ENCODE measurements at regions not wholly inside any gene's neighbourhood (a gene's known extent, or its start where the extent isn't known, plus 50 kb on each side); places are given as distances from the start of the nearest gene placed in this dataset.

DNA sequence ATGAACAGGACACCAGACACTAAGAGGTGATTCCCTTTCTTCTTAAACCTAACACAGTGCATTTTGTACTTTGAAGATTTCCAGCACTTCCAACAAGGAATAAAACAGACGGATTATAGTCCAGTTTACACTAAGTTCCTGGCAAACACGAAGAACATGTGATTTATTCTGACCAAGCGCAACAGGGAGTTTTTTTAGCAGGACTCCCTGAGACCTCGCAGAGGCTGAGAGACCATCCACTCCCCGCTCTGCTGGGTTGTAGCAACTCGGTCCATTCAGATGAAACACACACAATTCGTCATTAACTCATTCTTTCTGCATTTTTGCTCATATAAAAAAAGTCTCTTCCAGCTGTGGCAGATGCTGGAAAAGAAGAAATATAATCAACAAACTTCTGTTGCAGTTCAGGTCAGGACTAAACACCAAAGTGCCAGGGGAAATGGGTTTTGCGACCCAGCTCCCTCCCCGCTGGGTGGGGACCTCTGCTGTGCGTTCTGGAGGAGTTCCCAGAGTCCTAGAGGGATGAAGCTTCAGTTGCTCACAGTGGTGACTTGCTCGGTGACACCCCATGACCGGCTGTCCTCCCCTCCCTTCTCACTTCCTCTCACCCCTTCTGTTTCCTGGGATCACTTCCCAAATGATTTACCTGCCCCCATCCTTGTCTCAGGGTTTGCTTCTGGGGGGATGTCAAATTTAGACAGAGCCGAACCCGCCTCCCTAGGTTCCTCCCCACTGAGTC is 52.5 kb downstream of the KCNF1 start:
- H3K36me3 Mint-ChIP-seq: no peaks in the 10 kb centered on the region
- H3K27me3 Mint-ChIP-seq: peaks cover 11 to 31% (median 22%) of the 10 kb centered on the region in 3 donors
- DNase-seq (no peak), ATAC-seq (ENCODE audit: low read depth in 2 of 2) (no peak)
- H3K9me3 Mint-ChIP-seq: no peaks in the 10 kb centered on the region
- H3K4me3 Mint-ChIP-seq: no peak overlapping the region
- H3K27ac Mint-ChIP-seq: peak overlapping the region in 2 of 6 donors; percentile 66 to 78
- no peaks in the 10 kb centered on the region for H3K4me1 Mint-ChIP-seq

DNA sequence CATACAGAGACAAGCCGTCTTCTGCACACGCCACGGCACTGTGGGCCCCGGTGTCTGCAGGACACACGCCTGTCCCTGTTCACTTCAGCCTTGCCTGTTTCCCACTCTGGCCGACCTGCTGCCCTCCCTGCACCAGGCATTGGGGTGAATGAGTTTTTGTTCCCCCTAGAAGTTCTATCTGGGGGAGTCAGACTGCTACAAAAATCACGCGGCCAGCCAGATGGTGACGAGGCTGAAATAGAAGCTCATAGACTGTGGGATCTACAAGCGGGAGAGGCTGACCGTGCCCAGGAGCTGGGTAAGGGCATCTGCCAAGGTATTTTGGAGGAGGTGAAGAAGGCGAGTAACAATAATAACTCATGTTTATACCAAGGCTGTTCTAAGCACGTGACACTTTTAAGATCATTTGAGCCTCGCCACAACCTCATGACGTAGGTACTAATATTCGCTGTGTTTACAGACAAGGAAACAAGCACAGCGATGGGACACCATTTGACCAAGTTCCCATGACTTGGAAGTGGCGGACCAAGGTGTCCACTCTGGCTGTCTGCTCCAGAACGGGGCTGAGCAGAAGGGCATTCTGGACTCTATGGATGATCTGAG is 53.6 kb downstream of the KCNF1 start:
- peak overlapping the region in 2 of 8 donors; percentile 67 to 72 for H3K4me3 Mint-ChIP-seq
- no peaks in the 10 kb centered on the region for H3K36me3 Mint-ChIP-seq
- no peaks in the 10 kb centered on the region for H3K4me1 Mint-ChIP-seq
- ATAC-seq (ENCODE audit: low read depth in 2 of 2) (no peak), DNase-seq (no peak)
- peak overlapping the region in 1 of 6 donors; percentile 25 for H3K27ac Mint-ChIP-seq
- peaks cover 11 to 31% (median 17%) of the 10 kb centered on the region in 3 donors for H3K27me3 Mint-ChIP-seq
- no peaks in the 10 kb centered on the region for H3K9me3 Mint-ChIP-seq

DNA sequence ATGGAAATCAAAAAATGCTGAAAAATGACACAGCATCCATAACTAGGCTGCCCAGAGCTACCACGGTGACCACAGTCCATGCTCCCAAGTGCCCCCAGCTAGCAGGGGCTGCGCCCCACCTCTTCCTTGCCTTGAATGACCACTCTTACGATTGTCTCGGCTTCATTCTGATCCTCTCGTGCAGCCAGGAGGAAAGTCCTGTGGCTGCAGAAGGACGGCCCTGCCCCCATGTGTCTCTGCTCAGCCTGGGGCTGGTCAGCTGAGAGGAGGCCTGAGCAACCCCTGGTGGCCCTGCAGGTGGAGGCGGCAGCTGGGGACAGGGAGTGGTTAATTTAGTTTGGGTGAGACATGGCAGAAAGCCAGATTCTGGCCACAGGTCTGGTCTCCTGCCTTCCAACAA is 54.3 kb downstream of the KCNF1 start:
- Mint-ChIP-seq H3K27me3 (peaks cover 11 to 31% (median 17%) of the 10 kb centered on the region in 3 donors), H3K9me3 (no peaks in the 10 kb centered on the region), H3K4me3 (no peak overlapping the region), H3K4me1 (no peaks in the 10 kb centered on the region), H3K27ac (peak overlapping the region in 1 of 6 donors; percentile 25), H3K36me3 (no peaks in the 10 kb centered on the region)
- no peak for DNase-seq
- ATAC-seq (ENCODE audit: low read depth in 2 of 2): no peak

DNA sequence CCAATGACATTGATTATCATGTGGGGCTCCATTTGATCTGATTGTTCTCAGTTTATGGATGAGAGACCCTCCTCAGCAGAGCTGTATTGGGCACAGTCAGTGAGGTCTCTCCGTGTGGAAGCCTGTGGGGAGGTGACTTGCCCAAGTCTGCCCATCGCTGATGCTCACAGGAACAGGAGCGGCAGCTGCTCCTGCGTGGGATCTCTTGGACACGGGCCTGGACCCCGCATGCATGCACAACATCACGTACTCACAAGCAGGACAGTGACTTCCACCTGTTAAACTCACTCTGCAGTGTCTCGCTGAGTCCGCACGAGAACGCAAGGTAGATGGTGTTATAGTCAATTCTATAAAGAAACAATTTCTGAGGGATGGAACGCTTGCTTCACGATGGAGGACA is 55.0 kb downstream of the KCNF1 start:
- no peak for DNase-seq
- Mint-ChIP-seq H3K9me3 (no peaks in the 10 kb centered on the region), H3K4me3 (no peak overlapping the region), H3K27ac (no peak overlapping the region), H3K27me3 (peaks cover 11 to 27% (median 17%) of the 10 kb centered on the region in 3 donors), H3K36me3 (no peaks in the 10 kb centered on the region), H3K4me1 (peaks cover 0 to 3% (median 0%) of the 10 kb centered on the region in 3 donors)
- ATAC-seq (ENCODE audit: low read depth in 2 of 2): no peak

DNA sequence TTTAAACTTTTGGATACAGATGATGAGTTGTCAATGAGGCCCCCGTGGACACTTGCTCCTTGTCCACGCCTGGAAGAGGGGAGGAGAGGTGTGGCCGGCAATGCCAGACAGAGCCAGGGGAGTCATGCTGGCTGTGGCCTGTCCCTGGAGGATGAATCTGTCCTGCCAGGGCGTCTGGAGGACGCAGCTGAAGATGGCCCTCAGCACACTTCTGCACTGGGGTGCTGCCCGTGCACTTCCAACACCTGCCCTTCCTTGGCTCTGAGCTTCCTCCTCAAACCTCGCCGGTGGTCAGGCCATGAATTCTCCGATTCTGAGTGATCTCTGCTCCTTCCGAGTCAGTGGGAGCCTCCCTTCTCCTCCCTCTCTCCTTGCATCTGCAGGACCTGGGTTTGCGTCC is 56.4 kb downstream of the KCNF1 start:
- ATAC-seq (ENCODE audit: low read depth in 2 of 2) (no peak), DNase-seq (no peak)
- Mint-ChIP-seq H3K36me3 (no peaks in the 10 kb centered on the region), H3K27me3 (peaks cover 10 to 32% (median 17%) of the 10 kb centered on the region in 3 donors), H3K9me3 (no peaks in the 10 kb centered on the region), H3K27ac (peak overlapping the region in 1 of 6 donors; percentile 34), H3K4me3 (no peak overlapping the region), H3K4me1 (peaks cover 0 to 3% (median 0%) of the 10 kb centered on the region in 3 donors)

DNA sequence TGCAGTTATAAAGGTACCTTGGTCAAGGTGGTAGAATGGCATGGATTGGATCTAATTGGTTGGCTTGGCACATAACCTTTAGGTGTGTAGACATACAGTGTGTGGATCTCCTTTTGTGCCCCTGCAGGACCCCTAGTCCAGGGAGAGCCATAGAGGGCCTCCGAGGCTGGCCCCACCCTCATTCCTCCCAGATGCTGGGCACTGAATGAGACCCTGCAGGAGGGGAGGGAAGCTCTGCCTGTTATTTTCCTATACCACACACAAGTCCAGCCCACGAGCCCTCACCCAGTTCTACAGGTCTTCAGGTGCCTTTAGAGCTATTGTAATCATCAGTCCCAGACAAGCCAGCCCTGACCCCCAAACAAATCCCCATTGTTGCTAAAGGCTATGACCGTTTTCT is 58.9 kb downstream of the KCNF1 start:
- H3K4me3 Mint-ChIP-seq: no peak overlapping the region
- H3K4me1 Mint-ChIP-seq: peaks cover 0 to 3% (median 0%) of the 10 kb centered on the region in 3 donors
- ATAC-seq (ENCODE audit: low read depth in 2 of 2): no peak
- H3K36me3 Mint-ChIP-seq: no peaks in the 10 kb centered on the region
- H3K9me3 Mint-ChIP-seq: peaks cover 0 to 6% (median 0%) of the 10 kb centered on the region in 7 donors
- no peak for DNase-seq
- peaks cover 6 to 20% (median 8%) of the 10 kb centered on the region in 3 donors for H3K27me3 Mint-ChIP-seq
- no peak overlapping the region for H3K27ac Mint-ChIP-seq

DNA sequence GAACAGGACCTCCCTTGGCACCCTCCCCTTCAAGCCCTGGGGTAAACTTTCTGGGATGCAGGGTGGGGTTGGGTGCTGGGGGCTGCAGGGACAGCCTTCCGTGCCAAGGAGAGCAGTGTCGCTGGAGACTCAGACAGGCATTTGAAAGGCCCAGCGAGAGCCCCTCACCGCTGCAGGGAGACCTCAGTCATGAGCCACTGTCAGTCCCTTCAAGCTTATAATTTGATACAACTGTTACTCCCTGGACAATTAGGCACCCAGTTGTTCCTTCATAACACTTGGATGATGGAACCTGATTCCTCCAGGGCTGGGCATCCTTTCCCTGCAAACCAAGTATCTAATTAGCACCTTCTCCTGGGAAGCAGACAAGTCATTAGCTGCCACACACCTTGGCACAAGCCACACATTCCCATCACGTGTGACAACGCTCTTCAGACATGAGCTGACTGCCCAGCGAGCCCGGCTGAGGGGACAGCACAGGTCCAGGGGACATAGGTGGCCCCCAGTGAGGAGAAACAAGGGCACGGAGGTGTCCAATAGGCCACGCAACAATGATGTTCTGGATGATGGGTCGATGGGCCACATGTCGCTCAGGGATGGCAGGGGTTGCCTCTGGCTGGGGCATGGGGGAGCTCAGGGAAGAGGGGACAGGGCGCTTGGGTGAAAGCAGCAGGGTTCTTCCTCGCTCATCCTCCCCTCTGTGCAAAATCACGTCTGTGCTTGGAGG is 59.6 kb downstream of the KCNF1 start:
- peaks cover 0 to 3% (median 0%) of the 10 kb centered on the region in 3 donors for H3K4me1 Mint-ChIP-seq
- H3K4me3 Mint-ChIP-seq: no peak overlapping the region
- peaks cover 3 to 20% (median 8%) of the 10 kb centered on the region in 3 donors for H3K27me3 Mint-ChIP-seq
- ATAC-seq (ENCODE audit: low read depth in 2 of 2): no peak
- no peak for DNase-seq
- peaks cover 0 to 6% (median 0%) of the 10 kb centered on the region in 7 donors for H3K9me3 Mint-ChIP-seq
- no peaks in the 10 kb centered on the region for H3K36me3 Mint-ChIP-seq
- H3K27ac Mint-ChIP-seq: no peak overlapping the region

DNA sequence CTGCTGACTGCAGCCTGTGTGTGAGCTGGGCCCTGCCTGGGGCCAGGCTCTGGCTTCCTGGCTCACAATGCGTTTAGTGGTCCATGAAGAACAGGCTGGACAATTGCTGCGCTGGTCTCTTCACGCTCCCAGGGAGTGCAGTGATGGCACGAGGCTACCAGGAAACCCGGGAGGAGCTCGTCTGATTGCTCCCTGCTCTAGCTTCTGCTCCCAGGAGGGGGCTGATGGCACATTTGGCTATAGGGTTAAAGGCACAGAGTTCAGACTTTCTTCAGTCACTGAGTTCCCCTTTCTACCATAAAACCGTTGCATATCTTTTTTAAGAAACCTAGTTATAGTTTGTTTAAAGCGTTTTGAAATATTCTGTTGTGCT is 60.1 kb downstream of the KCNF1 start:
- H3K4me1 Mint-ChIP-seq: peaks cover 0 to 3% (median under 1%) of the 10 kb centered on the region in 3 donors
- ATAC-seq (ENCODE audit: low read depth in 2 of 2) (no peak), DNase-seq (no peak)
- peaks cover 0 to 20% (median 8%) of the 10 kb centered on the region in 3 donors for H3K27me3 Mint-ChIP-seq
- H3K27ac Mint-ChIP-seq: no peak overlapping the region
- no peak overlapping the region for H3K4me3 Mint-ChIP-seq
- H3K36me3 Mint-ChIP-seq: no peaks in the 10 kb centered on the region
- peaks cover 0 to 6% (median 0%) of the 10 kb centered on the region in 7 donors for H3K9me3 Mint-ChIP-seq

DNA sequence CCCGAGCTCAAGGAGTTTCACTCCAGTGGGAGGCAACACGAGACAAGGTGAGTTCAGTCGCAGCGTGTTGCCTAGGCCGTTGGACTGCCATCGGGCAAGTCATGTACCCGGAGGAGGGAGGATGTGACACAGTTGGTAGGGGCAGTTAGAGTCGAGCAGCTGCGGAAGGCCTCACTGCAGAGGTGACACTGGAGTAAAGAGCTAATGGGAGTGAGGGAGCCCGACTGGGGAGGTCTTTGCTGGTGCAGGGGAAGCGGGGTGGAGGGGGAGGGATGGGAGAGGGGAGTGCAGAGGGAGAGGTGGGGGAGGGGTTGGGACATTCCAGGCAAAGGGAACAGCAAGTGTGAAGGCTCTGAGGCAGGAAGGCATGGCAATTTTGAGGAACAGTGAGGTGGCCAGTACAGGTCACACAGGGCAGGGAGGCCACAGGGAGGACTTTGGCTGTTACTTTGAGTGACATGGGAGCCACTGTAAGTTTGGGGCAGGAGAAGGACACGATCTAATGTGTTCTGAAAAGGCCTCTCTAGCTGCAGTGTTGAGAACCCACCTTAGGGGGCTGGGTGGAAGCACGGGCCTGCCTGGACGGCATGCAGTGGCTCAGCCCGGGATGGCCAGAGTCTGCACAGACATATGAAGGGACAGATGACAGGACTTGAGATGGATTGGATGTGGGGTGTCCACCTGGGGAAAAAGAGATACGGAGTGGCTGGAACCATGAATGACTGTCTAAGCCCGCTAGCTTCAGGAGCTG is 61.1 kb downstream of the KCNF1 start:
- ATAC-seq (ENCODE audit: low read depth in 2 of 2): no peak
- peaks cover 0 to 4% (median 3%) of the 10 kb centered on the region in 3 donors for H3K4me1 Mint-ChIP-seq
- no peak overlapping the region for H3K27ac Mint-ChIP-seq
- no peak for DNase-seq
- H3K4me3 Mint-ChIP-seq: no peak overlapping the region
- H3K36me3 Mint-ChIP-seq: no peaks in the 10 kb centered on the region
- peaks cover 0 to 20% (median 6%) of the 10 kb centered on the region in 3 donors for H3K27me3 Mint-ChIP-seq
- peaks cover 0 to 6% (median 0%) of the 10 kb centered on the region in 7 donors for H3K9me3 Mint-ChIP-seq

DNA sequence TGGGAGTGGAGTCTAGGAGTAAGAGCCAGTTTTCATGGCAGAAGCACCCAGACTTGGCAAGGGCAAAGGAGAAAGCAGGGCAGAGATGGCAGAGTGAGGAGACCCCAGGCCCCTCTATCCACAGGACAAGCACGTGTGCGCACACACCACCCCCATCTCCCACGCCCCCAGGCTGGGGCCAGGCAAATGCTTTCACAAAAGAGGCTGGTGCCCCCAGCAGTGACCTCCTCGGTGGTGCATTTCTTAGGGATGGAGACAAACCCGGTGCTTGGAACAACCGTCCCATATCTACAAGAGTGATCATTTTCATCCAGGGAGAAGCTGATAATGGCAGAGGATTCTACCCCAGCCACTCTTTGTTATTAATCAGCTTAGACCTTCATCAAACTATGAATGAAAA is 62.0 kb downstream of the KCNF1 start:
- DNase-seq (no peak), ATAC-seq (ENCODE audit: low read depth in 2 of 2) (no peak)
- H3K4me1 Mint-ChIP-seq: peaks cover 0 to 4% (median 3%) of the 10 kb centered on the region in 3 donors
- no peaks in the 10 kb centered on the region for H3K36me3 Mint-ChIP-seq
- H3K27me3 Mint-ChIP-seq: peaks cover under 1 to 15% (median 5%) of the 10 kb centered on the region in 3 donors
- no peak overlapping the region for H3K4me3 Mint-ChIP-seq
- no peak overlapping the region for H3K27ac Mint-ChIP-seq
- H3K9me3 Mint-ChIP-seq: peaks cover 0 to 6% (median 0%) of the 10 kb centered on the region in 7 donors

DNA sequence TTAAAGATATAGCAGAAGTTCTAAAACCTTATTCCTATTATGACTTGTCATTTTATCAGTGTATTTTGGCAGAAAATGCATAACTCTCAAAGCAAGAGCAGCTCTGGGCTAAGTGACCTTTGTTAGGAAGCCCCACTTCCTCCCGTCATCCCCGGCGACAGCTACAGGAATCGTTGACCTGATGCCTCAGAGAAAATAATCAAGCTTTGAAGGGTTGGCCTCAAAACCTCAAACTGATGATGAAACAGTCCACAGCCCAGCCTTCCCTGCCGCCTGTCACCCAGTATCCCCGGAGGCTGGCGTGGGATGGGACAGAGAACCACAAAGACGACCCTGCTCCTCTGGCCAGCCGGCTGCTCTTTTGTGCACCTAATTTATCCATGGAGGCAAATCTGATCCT is 65.3 kb downstream of the KCNF1 start:
- H3K4me3 Mint-ChIP-seq: no peak overlapping the region
- no peak overlapping the region for H3K27ac Mint-ChIP-seq
- ATAC-seq (ENCODE audit: low read depth in 2 of 2) (no peak), DNase-seq (no peak)
- no peaks in the 10 kb centered on the region for H3K36me3 Mint-ChIP-seq
- peaks cover 0 to 6% (median 0%) of the 10 kb centered on the region in 7 donors for H3K9me3 Mint-ChIP-seq
- peaks cover 6 to 12% (median 12%) of the 10 kb centered on the region in 3 donors for H3K27me3 Mint-ChIP-seq
- H3K4me1 Mint-ChIP-seq: peaks cover 0 to 4% (median 0%) of the 10 kb centered on the region in 3 donors

DNA sequence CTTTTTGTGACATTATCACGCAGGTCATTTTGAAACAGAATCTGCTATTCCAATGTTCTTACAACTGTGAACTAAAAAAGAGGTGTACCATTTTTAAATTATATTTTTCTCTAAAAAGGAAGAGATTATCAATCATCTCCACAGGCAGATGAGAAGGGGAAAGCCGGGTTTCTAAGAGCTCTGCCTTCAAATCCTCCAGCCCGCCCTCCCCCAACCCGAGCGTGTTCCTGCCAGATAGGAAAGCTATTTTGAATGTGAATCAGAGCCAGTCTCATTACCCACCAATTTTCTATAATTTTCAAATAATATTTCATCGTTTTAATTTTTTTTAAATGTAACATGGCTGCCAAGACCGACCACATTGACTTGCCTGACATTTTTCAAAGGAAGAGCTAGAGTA is 65.9 kb downstream of the KCNF1 start:
- Mint-ChIP-seq H3K36me3 (no peaks in the 10 kb centered on the region), H3K4me1 (peaks cover 0 to 4% (median 0%) of the 10 kb centered on the region in 3 donors), H3K27me3 (peaks cover 6 to 12% (median 7%) of the 10 kb centered on the region in 3 donors), H3K9me3 (peaks cover 0 to 6% (median 0%) of the 10 kb centered on the region in 7 donors), H3K4me3 (no peak overlapping the region), H3K27ac (no peak overlapping the region)
- no peak for ATAC-seq (ENCODE audit: low read depth in 2 of 2)
- DNase-seq: no peak

DNA sequence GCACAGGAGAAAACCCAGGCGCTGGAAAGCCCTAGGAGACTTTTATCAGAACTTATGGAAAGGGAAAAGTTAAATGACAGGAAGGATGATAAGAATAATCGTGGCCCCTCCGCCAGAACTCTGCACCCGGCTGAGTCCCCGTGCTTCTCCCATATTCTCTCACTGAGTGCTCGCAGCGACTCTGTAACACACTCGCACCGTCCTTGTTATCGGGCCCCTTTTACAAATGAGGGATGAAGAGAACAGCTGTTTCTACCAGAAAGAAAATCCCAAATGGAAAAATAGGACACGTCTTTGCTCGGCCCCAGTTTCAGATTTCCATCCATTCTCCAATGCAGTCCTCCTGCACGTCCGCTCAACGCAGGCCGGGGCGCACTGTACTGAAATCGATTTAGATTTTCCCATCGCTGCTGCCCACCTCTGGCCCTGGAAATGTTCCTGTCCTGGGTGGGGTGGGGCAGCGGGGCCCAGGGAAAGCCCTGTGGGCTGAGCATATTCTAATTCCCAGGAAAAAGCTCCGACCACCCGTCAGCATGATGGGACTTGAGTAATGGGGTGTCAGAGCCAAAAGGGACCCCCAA is 66.4 kb downstream of the KCNF1 start:
- peaks cover 0 to 4% (median 0%) of the 10 kb centered on the region in 3 donors for H3K4me1 Mint-ChIP-seq
- no peak overlapping the region for H3K4me3 Mint-ChIP-seq
- DNase-seq (no peak), ATAC-seq (ENCODE audit: low read depth in 2 of 2) (no peak)
- H3K27me3 Mint-ChIP-seq: peaks cover 1 to 12% (median 6%) of the 10 kb centered on the region in 3 donors
- peaks cover 0 to 6% (median 0%) of the 10 kb centered on the region in 7 donors for H3K9me3 Mint-ChIP-seq
- H3K36me3 Mint-ChIP-seq: no peaks in the 10 kb centered on the region
- no peak overlapping the region for H3K27ac Mint-ChIP-seq
